Stimulated activated CD4-positive, alpha-beta T cell treated with anti-CD3 and anti-CD28 coated beads, Interleukin-15, amount 100 ng/mL, for 24 hours (primary cell): ENCODE measurements at regions not wholly inside any gene's neighbourhood (a gene's known extent, or its start where the extent isn't known, plus 50 kb on each side); places are given as distances from the start of the nearest gene placed in this dataset.

Source experiments
- DNase-seq: peaks from one replicate; pipeline ENCODE4 v3.0.0-alpha.2; 2020

DNA sequence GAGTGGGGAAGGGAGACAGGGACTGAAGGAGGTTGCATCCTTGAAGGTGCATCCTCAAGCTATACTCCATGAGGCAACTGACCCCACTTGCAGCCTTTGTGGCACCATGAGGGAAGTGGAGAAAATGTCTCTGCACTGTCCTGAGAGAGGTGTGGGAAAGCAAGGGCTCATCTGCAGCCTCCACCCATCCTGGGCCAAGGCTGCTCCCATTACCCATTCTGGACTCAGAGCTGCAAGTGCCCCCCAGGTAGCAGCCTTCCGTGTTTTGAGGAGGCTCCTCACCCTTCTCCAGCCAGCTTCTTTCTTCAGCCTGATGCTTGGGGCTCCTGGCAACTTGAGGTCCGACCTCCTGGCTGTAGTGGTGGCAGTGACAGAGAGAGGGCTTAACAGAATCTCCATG lies 294.6 kb downstream of the CDH26 start:
- no peak for DNase-seq

GRCh38 chr20:60253471-60253870 lies 295.2 kb downstream of the CDH26 start:
- DNase-seq: no peak

DNA sequence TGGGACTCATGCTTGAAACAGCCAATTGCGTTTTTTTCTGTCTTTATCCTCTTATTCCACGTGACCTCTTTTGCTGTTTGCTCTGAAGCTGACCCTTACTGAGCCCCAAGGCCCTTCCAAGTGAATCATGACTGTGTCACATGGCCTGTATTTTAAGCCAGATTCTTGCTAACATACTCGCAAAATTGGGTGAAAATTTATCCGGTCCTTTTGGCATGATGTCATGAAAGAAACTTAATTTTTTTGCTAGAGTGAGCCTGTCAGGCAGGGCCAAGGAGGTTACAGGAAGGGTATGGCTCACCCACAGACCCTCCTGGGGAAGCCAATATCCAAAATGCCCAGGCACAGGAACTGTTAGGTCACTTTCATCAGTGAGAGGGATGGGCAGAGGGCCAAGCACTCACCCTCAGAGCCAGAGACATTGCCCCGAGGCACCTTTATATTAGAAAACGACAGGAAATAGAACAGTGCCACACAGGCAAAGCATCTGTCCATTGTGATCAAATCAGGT lies 296.7 kb downstream of the CDH26 start:
- no peak for DNase-seq

GRCh38 chr20:60255415-60255814 lies 297.2 kb downstream of the CDH26 start:
- no peak for DNase-seq

DNA sequence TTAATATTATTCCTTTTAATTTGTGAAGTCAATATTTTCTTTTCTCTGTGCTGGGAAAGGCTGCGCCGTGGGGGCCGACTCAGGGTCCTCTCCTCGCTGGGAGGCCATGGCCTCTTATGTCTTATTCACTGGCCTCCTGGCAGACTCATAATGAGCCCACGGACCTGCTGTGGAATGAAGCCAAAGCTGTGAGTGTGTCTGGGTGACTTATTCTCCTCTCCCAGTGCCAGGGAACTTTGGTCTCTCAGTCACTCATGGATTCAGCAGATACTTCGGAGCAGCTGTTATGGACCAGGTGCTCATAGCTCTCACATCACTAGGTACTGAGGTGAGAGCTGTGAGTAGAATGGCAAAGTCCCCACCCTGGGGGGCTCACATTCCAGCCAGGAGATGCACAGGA lies 297.6 kb downstream of the CDH26 start:
- no peak for DNase-seq

GRCh38 chr20:60256811-60257210 lies 298.6 kb downstream of the CDH26 start:
- no peak for DNase-seq

DNA sequence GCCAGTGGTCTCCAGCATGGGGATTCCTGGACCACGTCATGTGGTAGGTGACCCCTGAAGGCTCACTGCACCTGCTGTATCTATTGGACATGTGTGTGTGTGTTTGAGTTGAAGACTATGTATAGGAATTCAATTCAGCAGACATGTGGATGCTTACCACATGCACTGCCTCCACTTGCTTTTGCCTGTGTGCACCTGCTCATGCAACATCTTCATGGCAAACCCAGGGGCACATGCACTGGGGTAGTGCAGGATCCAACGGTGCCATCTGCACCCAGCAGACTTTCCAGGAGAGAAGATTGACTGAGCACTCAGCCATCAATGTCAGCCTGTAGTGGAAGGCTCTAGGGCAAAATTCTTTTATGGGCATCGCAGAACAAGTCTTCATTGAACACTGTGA lies 299.4 kb downstream of the CDH26 start:
- DNase-seq: no peak

DNA sequence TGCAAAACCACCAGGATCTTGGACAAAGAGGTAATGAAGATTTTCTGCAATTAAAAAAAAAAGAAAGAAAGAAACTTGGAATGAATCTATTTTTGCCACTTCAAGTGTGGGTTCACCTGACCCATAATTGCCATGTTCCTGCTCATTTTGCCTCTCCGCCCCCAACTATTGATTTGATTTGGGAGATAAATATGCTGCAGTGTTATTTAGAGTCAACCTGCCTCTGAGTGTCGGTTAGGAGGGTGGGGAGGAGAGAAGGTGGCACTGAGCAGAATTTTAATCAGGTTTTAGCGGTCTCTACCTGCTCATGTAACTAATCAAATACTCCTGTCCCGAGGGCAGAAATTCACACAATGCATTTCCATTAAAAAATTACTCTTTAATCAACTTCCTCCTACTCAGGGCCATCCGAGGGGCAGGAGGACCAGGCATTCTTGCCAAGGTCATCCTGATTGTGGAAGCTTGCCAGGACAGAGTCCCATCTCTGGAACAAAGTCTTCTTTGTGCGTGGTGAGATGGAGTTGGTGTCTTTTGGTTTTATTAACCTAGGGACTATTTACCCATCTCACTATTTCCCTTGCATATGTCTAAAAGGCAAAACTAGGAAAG lies 300.1 kb downstream of the CDH26 start:
- DNase-seq: no peak

DNA sequence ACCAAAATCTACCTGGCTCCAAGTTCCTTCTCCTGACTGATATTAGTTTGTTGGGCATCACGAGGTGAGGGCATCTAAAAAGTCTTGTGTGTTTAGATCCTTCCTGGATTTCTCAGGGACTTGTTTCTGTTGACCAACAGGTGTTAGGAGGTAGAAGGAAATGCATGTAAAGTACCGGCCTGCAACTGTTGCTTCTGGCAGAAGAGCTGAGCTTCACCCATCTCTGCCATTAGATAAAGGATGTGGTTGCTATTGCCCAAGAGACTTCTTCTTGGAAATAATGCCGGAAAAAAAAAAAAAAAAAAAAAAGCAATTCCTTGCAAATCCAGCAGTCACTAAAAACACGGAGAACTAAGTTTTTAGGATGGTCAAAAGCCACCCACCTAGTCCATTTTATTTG lies 303.1 kb downstream of the CDH26 start:
- no peak for DNase-seq

GRCh38 chr20:60262967-60263603 lies 304.9 kb downstream of the CDH26 start:
- DNase-seq: peak; percentile 64

DNA sequence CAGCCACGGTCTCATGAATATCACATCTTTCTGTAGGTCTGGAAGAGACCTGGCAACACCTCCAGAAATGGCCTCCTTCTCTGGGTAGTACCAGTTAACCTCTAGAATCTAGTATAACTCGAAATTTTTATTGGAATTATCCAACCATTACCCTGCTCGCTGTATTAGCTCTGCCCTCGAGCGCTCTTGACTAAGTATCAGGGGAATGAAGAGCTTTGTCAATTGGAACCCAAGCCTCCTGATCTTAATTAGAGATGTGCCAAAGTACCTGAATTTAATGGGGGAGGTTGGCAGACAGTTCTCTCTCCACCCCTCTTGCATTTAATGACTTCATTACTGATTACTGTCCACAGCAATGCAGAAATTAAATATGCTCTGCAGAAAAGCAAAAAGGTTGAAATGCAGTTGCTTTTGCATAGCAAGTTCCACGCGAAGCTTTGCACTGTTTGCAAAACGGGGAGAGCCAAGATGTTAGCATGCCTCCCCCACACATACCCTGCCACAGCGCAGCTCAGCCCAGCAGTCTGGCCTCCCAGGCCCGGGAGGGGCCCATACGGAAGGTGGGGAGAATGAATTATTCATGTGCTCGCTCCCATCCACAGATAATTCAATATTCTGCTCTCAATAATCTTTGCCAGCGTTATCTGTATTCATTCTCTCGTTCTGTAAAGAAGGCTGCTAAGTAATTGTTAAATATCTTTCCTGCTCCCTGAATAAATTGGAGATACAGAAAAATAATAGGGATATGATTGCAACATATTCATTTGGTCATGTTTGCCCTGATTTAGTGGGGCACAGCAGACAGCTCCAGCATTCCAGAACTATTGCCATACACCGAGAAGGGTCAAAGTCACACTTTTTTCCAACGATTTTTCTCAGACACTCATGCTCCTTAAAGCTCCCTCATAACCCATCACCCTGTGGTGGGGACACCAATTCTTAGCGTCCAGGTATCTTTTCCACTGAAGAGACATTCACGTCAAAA lies 305.8 kb downstream of the CDH26 start:
- no peak for DNase-seq

DNA sequence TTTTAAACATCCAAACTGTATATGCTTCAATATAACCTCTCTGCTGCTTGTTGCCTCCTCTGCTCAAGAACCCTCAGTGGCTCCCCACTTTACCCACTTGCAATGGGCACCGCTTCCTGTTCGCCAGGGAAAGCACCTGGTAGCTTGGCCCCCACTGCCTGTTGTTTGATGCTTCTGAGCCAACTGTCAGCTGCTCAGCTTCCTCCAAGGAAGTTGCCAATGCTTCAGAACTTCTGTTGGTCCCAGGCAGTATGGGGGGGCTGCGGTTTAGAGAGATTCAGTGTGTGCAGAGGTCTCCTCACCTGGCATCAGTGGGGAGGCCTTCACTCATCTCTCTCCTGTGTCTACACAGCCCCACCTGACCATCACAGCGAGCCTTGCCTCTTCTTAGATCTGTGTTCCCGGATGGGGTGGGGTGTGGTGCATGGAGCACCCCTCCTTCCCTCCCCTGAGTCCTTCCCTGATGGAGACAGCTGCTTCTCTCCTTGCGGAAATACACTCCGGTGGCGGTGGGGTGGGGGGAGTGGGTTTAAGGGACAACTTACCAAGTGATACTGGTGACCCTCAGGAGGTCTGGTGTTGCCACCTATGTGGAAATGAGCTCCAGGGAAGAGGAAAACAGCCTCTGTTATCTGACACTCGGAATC lies 308.1 kb downstream of the CDH26 start:
- DNase-seq: no peak

- DNase-seq: no peak
These were observed 310.3 kb downstream of the CDH26 start for GRCh38 chr20:60268491-60268890.

DNA sequence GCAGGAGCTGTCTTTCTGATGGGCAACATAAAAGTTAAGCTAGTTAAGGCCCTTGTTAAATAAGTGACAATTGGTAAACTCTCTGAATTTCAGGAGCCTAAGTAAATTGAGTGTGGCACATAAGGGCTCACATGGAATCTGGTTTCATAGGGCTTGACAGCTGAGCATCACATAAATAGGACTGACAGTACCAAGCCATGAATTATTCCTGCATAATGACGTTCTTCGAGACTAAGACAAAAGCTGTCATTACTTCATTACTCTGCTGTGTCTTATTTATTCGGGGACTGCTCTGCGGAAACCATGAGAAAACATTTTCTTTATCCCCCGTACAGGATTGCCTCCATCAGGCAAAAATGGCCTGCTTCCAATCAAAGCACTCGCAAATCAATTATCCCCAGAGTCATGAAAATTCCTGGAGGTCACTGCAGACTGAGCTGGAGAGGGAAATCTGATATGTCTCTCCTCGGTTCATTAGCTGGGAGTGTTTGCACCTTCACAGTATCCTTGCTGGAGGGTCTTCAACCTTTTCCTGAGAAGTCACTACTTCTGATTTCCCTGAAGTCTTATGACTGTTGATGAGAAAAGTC lies 311.4 kb downstream of the CDH26 start:
- DNase-seq: no peak

GRCh38 chr20:60270341-60270740 lies 312.1 kb downstream of the CDH26 start:
- no peak for DNase-seq

- no peak for DNase-seq
These were observed 313.4 kb downstream of the CDH26 start for GRCh38 chr20:60271597-60271996.

- DNase-seq: no peak
These were observed 314.6 kb downstream of the CDH26 start for GRCh38 chr20:60272790-60273189.

- DNase-seq: no peak
These were observed 316.5 kb downstream of the CDH26 start for GRCh38 chr20:60274717-60275116.

- DNase-seq: no peak
These were observed 323.1 kb downstream of the CDH26 start for GRCh38 chr20:60281295-60281694.

DNA sequence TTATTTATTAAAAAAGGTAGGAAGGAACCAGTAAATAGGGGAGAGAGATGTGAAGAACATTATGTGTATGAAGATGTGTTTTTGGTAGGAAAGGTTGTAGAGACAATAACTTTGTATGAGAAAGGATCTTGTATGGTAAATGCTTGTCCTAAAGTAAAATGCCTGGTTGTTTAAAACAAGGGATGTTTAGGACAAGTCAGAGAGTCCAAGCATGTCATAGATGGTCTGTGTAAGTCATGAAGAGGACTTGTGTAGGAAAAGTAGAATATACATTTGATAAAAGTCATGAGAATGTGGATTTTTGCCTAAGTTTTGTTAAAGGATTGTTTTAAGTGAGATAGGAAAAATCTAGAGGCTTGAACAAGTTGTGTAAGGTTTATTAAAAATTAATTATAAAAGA lies 325.1 kb downstream of the CDH26 start:
- DNase-seq: no peak

DNA sequence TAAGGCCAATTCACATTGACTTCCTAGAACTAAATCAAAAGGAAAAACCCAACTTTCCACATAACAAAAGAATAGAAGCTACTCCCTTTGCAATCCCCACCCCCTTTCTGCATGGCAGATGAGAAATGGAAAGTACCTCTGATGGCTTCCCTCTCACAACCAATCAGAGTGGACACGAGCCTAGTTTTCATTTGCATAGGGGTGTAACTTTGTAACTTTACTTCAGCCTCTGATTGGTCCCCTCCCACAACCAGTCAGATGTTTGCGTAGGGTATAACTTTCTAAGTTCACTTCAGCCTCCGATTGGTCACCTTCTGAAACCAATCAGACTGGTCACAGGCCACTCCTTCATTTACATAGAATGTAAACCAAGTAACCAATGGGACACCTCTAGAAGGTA lies 328.5 kb downstream of the CDH26 start:
- DNase-seq: no peak

GRCh38 chr20:60288945-60289344 lies 330.7 kb downstream of the CDH26 start:
- DNase-seq: no peak
